Renal cortex interstitium (tissue), 11 donors: ENCODE measurements at regions not wholly inside any gene's neighbourhood (a gene's known extent, or its start where the extent isn't known, plus 50 kb on each side); places are given as distances from the start of the nearest gene placed in this dataset.
A peak's percentile ranks its signal among the peaks of the same experiment; 100 is the strongest.

Experiments
- DNase-seq, 11 donors: peaks; one replicate each; pipeline ENCODE4 v3.0.0-alpha.2; 2013; ENCODE audit warnings: low read depth in 9 of 11, low spot score in 4 of 11; ENCODE audit errors: extremely low read depth in 1 of 11

- no peak for DNase-seq
These were observed 395.7 kb downstream of the MN1 start for GRCh38 chr22:27405672-27406388.

DNA sequence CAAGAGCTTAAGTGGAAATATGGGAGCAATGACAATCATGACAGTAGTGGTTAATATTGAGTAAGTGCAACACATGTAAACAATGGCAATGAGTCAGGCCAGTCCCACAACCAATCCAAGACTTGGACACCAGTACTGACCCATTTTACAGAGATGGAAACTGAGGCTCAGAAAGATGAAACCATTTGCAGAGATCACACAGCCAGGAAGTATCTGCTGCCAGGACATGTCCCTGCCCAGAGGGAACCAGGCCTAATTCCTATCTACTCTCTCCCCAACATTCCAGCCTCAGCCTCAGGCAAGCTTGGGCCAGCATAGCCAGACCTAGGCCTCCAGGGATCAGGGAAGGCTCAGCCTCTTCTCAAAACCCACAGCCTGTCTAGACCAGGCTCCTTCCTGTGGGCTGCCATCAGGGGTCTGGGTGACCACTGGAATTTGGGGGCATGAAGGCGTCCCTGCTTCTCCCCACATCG is 395.1 kb downstream of the MN1 start:
- no peak for DNase-seq

DNA sequence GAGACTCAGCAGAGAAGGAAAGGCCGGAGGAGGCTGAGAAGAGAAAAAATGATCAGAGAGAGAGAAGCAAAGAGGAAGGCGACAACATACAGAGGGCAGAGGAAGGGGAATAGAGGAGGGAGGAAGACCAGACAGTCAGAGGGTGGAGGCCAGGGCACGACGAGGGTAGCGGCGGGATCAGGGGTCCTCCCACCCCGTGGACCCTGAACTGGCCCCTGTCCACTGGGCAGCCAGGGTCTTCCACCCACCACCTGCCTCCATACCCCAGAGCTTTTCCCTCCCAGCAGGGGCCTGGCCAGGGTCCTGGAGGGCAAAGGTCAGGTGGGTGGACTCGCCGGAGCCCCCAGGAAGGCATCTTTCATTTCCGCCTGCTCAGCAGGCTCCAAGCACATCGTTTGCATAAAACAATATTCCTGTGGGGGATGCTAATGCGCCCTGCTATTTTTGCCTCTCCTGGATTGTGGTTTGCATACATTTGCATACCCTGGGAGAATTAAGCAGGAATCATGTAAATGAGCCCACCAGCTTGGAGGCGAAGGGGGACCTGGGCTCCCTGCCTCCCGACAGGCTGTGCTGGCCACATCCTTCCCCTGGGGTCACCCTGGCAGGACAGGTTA is 394.1 kb downstream of the MN1 start:
- DNase-seq: no peak

DNA sequence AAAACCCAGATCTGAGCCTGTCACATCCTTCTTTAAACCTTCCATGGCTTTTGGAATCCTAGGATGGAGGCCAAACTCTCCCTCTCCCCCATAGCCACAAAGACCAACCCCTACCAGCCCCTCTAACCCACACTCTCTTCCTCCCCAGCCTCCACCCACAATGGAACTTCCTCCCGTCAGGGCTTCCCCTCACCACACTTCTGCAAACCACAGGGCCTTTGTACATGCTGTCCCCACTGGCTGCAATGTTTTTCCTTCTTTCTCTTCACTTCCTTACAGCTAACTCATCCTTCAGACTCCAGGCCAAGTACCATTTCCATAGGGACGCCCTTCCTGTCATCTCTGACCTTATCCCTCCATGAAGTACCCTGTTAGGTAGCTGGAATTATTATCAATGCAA is 393.5 kb downstream of the MN1 start:
- DNase-seq: no peak

GRCh38 chr22:27409299-27409698 is 392.3 kb downstream of the MN1 start:
- no peak for DNase-seq

DNA sequence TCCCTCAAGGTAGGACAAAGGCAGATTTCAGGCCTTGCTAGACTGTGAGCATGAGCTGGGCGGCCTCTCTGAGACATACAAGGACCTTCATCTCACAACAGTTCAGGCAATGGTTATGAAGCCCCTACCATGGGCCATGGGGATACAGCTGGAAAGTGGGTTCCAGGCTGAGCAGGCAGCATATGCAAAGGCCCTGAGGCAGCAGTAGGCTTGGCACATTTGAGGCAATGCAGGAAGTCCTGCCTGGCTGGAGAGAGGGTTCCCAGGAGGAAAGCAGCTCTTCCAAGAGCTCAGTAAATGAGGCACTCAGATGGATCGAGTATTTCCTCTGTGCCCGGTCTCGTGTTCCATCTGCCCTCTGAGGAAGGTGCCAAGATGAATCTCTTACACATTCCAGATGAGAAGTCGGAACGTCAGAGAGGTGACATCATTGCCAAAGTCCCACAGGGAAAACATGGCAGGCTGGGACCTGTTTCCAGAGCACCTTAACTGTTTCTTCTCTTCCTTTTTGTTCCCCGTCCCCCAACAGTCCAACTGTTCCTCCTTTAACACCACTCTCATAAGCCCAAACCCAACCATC is 388.6 kb downstream of the MN1 start:
- no peak for DNase-seq

DNA sequence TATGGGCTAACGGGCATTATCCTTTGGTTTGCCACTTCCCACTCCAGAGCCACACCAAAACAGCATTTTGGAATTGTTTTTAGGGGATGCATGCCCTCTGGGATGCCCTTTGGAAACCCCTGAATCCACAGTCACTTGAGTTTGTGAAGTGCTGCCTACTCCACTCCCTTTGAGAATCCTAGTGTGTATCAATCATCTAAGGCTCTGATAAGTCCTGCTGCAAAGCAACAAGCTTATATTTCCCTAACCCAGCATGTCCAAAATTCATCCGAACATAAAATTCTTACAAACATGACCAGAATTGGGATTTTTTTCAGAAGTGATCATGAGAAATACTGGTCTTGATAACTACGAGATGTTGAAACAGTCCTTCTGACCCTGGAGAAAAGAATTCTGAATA is 387.9 kb downstream of the MN1 start:
- no peak for DNase-seq

- DNase-seq: no peak
These were observed 384.8 kb downstream of the MN1 start for GRCh38 chr22:27416511-27417420.

DNA sequence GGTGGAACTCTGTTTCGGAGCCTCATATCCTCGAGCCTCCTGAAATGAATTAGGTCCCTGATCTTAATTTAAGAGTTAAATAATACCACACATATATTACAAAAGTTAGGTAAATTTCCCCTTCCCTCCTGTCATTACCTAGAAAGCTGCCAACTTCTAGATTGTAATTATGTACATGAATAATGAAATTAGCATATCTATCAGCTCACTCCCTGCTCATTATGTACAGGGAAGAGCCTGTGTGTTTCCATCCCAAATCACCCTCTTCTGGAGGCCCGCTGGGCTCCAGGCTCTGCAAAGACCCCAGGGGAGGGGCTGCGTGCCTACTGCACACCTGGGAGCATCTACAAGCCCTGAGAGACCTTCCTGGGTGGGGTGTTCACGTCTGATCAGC is 384.1 kb downstream of the MN1 start:
- DNase-seq: no peak

DNA sequence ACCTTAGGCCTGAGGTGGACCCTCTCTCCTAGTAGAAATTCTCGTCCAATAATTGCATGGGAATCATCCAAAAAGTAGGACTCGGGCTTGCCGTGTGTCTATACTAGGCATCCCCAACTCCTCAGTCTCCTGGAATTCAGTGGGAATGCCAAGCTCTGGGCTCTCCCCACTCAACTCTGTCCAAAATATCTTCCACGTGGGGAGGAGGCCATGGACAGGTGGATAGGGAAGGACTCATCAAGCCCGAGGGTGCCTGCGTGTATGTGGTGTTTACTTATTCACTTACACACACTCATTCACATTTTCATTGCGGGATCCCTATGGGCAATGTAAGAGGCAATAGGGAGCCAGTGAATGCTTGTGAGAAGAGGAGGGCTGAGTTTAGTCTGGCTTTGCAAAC is 383.3 kb downstream of the MN1 start:
- DNase-seq: no peak

- no peak for DNase-seq
These were observed 382.1 kb downstream of the MN1 start for GRCh38 chr22:27419473-27419872.

- DNase-seq: no peak
These were observed 381.2 kb downstream of the MN1 start for GRCh38 chr22:27420195-27420816.

GRCh38 chr22:27420817-27421361 is 380.7 kb downstream of the MN1 start:
- peak in 8 of 11 donors; percentile 59 to 83 (median 72) for DNase-seq

- no peak for DNase-seq
These were observed 379.1 kb downstream of the MN1 start for GRCh38 chr22:27422442-27422841.

DNA sequence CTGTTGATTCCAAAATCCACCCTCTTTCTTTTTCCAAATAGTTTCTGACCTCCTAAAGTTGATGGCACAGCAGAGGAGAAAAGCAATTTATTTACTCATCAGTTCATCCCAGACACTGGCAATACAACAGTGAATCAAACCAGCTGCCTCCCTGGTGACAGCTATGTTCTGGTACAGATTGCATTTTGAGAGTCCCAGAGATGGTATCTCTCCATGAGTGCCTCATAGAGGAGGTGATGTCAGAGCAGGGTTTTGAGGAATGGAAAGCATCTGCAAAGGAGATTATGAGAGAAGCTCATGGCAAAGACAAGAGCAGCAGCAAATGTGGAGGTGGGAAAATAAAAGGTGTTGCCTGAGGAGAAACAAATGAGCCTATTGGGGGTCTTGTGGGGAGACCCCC is 377.2 kb downstream of the MN1 start:
- no peak for DNase-seq

DNA sequence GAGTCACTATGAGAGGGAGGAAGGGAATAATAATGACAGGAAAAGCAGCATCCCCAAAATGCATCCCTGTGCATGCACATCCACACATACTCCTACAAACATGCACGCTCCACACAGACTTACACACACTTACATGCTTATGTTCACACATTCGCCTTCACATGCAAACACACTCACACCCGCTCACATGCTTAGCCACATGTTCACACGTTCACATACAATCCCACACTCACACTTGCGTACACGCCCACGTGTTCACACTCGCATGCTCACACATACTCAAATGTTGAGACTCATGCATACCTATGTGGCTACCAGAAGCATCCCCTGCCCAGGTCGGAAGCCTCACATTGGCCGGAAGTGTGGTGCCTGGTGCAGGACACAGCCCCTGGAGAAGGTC is 372.1 kb downstream of the MN1 start:
- DNase-seq: no peak

GRCh38 chr22:27431081-27431480 is 370.5 kb downstream of the MN1 start:
- no peak for DNase-seq

GRCh38 chr22:27431896-27432295 is 369.7 kb downstream of the MN1 start:
- no peak for DNase-seq

- no peak for DNase-seq
These were observed 368.5 kb downstream of the MN1 start for GRCh38 chr22:27433099-27433498.
